ENCODE measurements at regions not wholly inside any gene's neighbourhood (a gene's known extent, or its start where the extent isn't known, plus 50 kb on each side); places are given as distances from the start of the nearest gene placed in this dataset.

- no peak for TF ChIP-seq CTCF (IDR thresholded peaks at IDR 0.05; ENCODE audit: borderline replicate concordance, extremely low read depth, low read length, poor library complexity, severe bottlenecking)
- TF ChIP-seq EZH2 (IDR thresholded peaks at IDR 0.05; ENCODE audit: borderline replicate concordance, low read depth, low read length, severe bottlenecking) = no peak
- Histone ChIP-seq H3K27me3 (ENCODE audit: insufficient read depth, low read length, poor library complexity) (no peaks in the 10 kb centered on the region), H3K4me2 (ENCODE audit: insufficient read depth, low read length) (no peak overlapping the region), H2AFZ (ENCODE audit: low read depth, low read length) (no peak overlapping the region), H3K9ac (ENCODE audit: low read depth, low read length) (no peak overlapping the region), H3K4me1 (ENCODE audit: insufficient read depth, low read length) (no peaks in the 10 kb centered on the region), H3K36me3 (ENCODE audit: insufficient read depth, low read length) (no peaks in the 10 kb centered on the region), H3K79me2 (ENCODE audit: insufficient read depth, low read length) (no peaks in the 10 kb centered on the region), H3K9me3 (ENCODE audit: insufficient read depth, low read length, severe bottlenecking) (no peaks in the 10 kb centered on the region), H3K4me3 (ENCODE audit: low read depth in 1 of 2, low read length in 2 of 2) (no peak overlapping the region), H4K20me1 (ENCODE audit: insufficient read depth, low read length) (no peaks in the 10 kb centered on the region), H3K27ac (ENCODE audit: low read length) (no peak overlapping the region)
- no peak for DNase-seq
- ATAC-seq (ENCODE audit: insufficient read depth, low read depth) = no peak
These were observed 561.3 kb upstream of the GRIA3 start for GRCh38 chrX:122622795-122623194.

- no peak overlapping the region for H2AFZ ChIP-seq (ENCODE audit: low read depth, low read length)
These were observed 558.8 kb upstream of the GRIA3 start for GRCh38 chrX:122625239-122625638.

DNA sequence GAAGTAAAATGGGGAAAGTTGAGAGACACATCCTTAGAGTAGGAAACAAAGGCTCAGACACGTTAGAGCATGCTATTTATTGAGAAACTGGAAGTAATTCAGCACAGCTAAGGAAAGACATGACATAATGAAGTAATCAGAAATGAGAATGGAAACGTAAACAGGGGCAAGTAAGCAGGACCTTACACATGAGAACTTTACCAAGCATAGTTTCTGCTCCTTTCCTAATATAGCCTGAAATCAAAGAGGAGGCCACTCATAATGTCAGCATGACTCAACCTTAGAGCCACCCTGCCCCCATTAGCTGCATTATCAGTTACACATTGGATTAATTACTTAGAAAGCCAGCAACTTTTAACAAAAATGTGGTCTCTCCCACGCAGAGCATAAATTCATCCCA is 558.3 kb upstream of the GRIA3 start:
- H3K9me3 ChIP-seq (ENCODE audit: insufficient read depth, low read length, severe bottlenecking) = no peaks in the 10 kb centered on the region
- DNase-seq = no peak
- no peaks in the 10 kb centered on the region for H3K36me3 ChIP-seq (ENCODE audit: insufficient read depth, low read length)
- H3K27ac ChIP-seq (ENCODE audit: low read length) = no peak overlapping the region
- no peaks in the 10 kb centered on the region for H3K27me3 ChIP-seq (ENCODE audit: insufficient read depth, low read length, poor library complexity)
- H3K4me2 ChIP-seq (ENCODE audit: insufficient read depth, low read length) = no peak overlapping the region
- no peak overlapping the region for H3K9ac ChIP-seq (ENCODE audit: low read depth, low read length)
- H3K79me2 ChIP-seq (ENCODE audit: insufficient read depth, low read length) = no peaks in the 10 kb centered on the region
- peak overlapping the region; percentile 9; the same call in 1 of the 2 replicates for H2AFZ ChIP-seq (ENCODE audit: low read depth, low read length)
- TF ChIP-seq EZH2 (IDR thresholded peaks at IDR 0.05; ENCODE audit: borderline replicate concordance, low read depth, low read length, severe bottlenecking) (no peak), CTCF (IDR thresholded peaks at IDR 0.05; ENCODE audit: borderline replicate concordance, extremely low read depth, low read length, poor library complexity, severe bottlenecking) (no peak)
- H4K20me1 ChIP-seq (ENCODE audit: insufficient read depth, low read length) = no peaks in the 10 kb centered on the region
- H3K4me1 ChIP-seq (ENCODE audit: insufficient read depth, low read length) = no peaks in the 10 kb centered on the region
- H3K4me3 ChIP-seq (ENCODE audit: low read depth in 1 of 2, low read length in 2 of 2) = no peak overlapping the region
- ATAC-seq (ENCODE audit: insufficient read depth, low read depth) = no peak

More at GRCh38 chrX:122625239-122625638, 558.8 kb upstream of the GRIA3 start:
- no peak overlapping the region for H3K27ac ChIP-seq (ENCODE audit: low read length)
- no peaks in the 10 kb centered on the region for H4K20me1 ChIP-seq (ENCODE audit: insufficient read depth, low read length)
- H3K9ac ChIP-seq (ENCODE audit: low read depth, low read length) = no peak overlapping the region
- no peaks in the 10 kb centered on the region for H3K9me3 ChIP-seq (ENCODE audit: insufficient read depth, low read length, severe bottlenecking)
- DNase-seq (no peak), ATAC-seq (ENCODE audit: insufficient read depth, low read depth) (no peak)
- H3K4me3 ChIP-seq (ENCODE audit: low read depth in 1 of 2, low read length in 2 of 2) = no peak overlapping the region
- TF ChIP-seq CTCF (IDR thresholded peaks at IDR 0.05; ENCODE audit: borderline replicate concordance, extremely low read depth, low read length, poor library complexity, severe bottlenecking) (no peak), EZH2 (IDR thresholded peaks at IDR 0.05; ENCODE audit: borderline replicate concordance, low read depth, low read length, severe bottlenecking) (no peak)
- no peaks in the 10 kb centered on the region for H3K4me1 ChIP-seq (ENCODE audit: insufficient read depth, low read length)
- H3K4me2 ChIP-seq (ENCODE audit: insufficient read depth, low read length) = no peak overlapping the region
- no peaks in the 10 kb centered on the region for H3K36me3 ChIP-seq (ENCODE audit: insufficient read depth, low read length)
- no peaks in the 10 kb centered on the region for H3K79me2 ChIP-seq (ENCODE audit: insufficient read depth, low read length)
- no peaks in the 10 kb centered on the region for H3K27me3 ChIP-seq (ENCODE audit: insufficient read depth, low read length, poor library complexity)

GRCh38 chrX:122626871-122627270 is 557.2 kb upstream of the GRIA3 start:
- Histone ChIP-seq H3K36me3 (ENCODE audit: insufficient read depth, low read length) (no peaks in the 10 kb centered on the region), H3K27ac (ENCODE audit: low read length) (no peak overlapping the region), H3K4me3 (ENCODE audit: low read depth in 1 of 2, low read length in 2 of 2) (no peak overlapping the region), H3K4me1 (ENCODE audit: insufficient read depth, low read length) (no peaks in the 10 kb centered on the region), H3K27me3 (ENCODE audit: insufficient read depth, low read length, poor library complexity) (no peaks in the 10 kb centered on the region), H3K9me3 (ENCODE audit: insufficient read depth, low read length, severe bottlenecking) (no peaks in the 10 kb centered on the region), H3K4me2 (ENCODE audit: insufficient read depth, low read length) (no peak overlapping the region), H3K9ac (ENCODE audit: low read depth, low read length) (no peak overlapping the region), H4K20me1 (ENCODE audit: insufficient read depth, low read length) (no peaks in the 10 kb centered on the region), H2AFZ (ENCODE audit: low read depth, low read length) (no peak overlapping the region), H3K79me2 (ENCODE audit: insufficient read depth, low read length) (no peaks in the 10 kb centered on the region)
- no peak for ATAC-seq (ENCODE audit: insufficient read depth, low read depth)
- TF ChIP-seq EZH2 (IDR thresholded peaks at IDR 0.05; ENCODE audit: borderline replicate concordance, low read depth, low read length, severe bottlenecking) = no peak
- TF ChIP-seq CTCF (IDR thresholded peaks at IDR 0.05; ENCODE audit: borderline replicate concordance, extremely low read depth, low read length, poor library complexity, severe bottlenecking) = no peak
- DNase-seq = no peak

Measured in DND-41 (cell line).